HT1080 (cell line): ENCODE measurements at regions not wholly inside any gene's neighbourhood (a gene's known extent, or its start where the extent isn't known, plus 50 kb on each side); places are given as distances from the start of the nearest gene placed in this dataset.

Experiments
- DNase-seq: peaks from one replicate; pipeline ENCODE4 v3.0.0-alpha.2; 2015; ENCODE audit warnings: low read depth

- DNase-seq = peak; percentile 32
Observed at GRCh38 chr18:61756244-61756643, 136.6 kb downstream of the RNF152 start.

DNA sequence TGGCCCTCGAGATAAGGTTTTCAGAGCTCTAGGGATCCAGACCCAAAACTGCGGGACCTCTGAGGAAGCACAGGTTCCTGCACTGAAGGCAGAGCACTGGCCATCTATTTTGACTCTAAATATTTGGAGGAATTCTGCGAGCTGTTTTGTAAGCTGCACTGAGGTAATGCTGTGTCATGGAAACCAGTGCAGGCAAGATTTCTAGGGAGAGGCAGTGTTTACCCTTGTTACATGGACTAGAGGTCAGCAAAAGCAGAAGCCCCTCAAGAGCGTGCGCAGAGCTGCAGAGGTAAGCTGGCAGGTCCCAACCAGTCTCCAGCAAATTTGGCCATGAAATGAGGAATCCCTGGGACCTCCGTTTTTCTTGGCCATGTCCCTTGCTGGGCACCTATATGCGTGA lies 137.3 kb downstream of the RNF152 start:
- DNase-seq = no peak

DNA sequence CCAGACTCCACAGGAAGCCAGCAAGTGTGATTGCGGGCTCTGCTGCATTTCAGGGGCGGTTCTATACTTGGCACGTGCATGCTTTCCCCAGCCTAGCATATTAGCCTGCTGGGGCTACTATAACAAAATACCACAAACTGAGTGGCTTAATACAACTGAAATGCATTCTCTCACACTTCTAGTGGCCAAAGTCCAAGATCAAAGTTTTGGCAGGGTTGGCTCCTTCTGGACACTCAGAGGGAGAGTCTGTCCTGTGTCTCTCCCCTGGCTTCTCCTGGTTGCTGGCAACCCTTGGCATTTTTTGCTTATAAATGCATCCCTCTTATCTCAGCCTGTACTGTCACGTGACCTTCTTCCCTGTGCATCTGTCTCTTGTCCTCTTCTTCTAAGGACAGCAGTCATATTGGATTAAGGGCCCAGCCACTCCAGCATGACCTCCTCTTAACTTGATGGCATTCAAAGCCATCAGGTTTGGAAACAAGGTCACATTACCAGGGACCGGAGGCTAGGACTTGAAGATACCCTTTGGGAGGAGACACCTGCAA lies 138.7 kb downstream of the RNF152 start:
- no peak for DNase-seq

DNA sequence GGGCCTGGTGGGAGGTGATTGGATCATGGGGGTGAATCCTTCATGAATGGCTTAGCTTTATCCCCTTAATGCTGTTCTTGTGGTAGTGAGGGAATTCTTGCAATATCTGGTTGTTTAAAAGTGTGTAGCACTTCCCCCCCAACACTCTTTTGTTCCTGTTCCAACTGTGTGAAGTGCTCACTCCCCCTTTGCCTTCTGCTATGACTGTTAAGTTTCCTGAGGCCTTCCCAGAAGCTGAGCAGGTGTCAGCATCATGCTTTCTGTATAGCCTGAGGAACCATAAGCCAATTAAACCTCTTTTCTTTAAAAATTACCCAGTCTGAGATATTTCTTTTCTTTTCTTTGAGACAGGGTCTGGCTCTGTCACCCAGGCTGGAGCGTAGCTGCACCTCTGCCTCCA lies 139.4 kb downstream of the RNF152 start:
- DNase-seq = no peak

DNA sequence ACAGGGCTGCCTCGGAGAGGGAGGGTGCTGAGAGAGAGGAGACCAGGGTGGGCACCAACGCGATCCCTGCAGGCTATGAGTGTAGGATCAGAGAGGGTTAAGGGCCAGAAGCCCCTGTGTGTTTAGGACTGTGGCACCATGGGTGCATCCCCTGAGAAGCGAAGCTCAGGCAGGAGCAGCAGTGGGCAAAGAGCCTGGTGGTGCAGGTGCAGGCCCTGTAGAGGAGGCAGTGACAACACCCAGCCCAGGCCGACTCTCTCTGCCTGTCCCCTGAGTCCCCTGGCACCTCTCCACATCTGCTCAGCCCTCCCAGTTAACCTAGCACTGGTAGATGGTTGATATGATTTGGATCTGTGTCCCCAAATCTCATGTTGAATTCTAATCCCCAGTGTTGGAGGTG lies 139.8 kb downstream of the RNF152 start:
- no peak for DNase-seq

DNA sequence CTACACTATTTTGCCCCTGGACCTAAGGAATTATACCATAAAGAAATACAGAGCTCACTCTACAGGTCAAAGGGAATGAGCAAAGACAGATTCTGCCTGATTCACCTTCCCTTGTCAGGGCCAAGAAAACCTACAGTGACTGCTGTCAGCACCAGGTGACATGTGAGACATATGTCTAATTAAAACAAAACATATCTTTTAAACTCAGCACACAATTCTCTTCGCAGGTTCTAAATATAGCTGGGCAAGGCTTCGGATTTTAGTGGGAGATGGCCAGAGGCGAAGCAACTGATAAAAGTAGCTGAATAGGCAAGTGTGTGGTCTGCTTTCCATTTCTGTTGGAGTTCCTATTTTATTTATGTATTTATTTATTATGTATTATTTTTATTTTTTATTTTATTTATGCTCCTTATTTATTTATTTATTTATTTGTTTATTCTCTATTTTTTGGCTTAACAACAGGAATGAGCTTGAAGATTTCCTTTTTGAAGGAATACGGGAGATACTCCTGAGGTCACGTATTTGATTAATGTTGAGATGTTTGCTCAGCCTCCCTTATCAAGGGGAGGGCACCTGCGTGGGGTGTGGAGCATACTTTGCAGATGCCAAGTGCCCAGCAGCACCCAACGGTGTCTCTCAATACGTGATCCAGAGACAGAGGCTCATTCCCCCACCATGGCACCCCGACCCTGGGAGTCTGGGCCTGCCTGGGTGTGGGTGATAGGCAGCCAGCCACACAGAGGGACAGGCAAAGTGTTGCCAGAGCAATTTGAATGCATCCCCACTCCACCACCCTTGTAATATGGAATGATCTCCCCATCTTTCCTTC lies 141.8 kb downstream of the RNF152 start:
- DNase-seq = no peak

GRCh38 chr18:61749546-61749945 lies 143.3 kb downstream of the RNF152 start:
- DNase-seq = no peak

- DNase-seq = no peak
Observed at GRCh38 chr18:61749031-61749430, 143.8 kb downstream of the RNF152 start.

DNA sequence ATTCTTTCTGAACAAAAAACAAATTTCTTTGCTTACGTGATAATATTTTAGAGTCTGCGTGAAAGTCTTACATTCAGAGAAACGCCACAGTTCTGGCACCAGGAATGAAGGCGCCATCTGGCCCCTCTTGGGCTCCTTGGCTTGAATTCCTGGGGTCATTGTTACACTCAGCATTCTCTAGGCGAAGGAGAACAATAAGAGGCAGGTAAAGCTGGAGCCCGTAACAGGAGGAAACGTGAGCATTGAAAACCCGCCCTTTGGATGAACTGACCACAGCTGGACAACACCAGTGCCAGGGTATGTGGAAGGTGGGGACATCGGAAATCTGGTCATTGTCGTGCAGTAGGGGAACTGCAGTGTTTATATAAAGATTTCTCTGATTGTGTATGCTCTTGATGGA lies 144.8 kb downstream of the RNF152 start:
- DNase-seq = no peak

GRCh38 chr18:61743775-61744531 lies 148.9 kb downstream of the RNF152 start:
- no peak for DNase-seq

GRCh38 chr18:61742565-61743429 lies 150.0 kb downstream of the RNF152 start:
- no peak for DNase-seq

DNA sequence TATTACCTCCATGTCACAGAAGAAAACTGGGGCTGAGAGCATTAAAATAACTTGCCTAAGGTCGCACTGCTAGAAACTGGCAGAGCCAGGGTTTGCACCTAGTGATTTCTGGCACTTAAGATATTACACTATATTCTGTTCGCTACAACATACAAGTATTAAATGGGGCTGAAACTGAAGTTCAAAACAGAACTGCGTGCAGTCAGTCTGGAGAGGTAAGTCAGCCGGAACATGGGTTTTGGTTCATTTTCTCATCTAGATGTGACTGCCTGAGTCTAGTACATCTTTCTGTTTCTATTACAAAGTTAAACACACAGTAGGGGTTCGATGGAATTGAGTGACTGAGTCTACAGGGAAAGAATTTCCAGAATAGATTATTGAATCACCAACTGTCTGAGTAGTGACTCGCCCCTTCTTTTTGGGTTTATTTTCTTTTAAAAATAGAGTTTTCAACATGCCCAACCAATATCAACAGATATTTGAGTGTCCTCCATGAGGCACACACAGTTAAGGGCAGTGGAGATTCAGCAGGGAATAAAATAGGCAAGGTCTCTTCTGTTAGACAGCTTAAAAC lies 150.8 kb downstream of the RNF152 start:
- no peak for DNase-seq

- peak; percentile 49 for DNase-seq
Observed at GRCh38 chr18:61738488-61738887, 154.3 kb downstream of the RNF152 start.

- no peak for DNase-seq
Observed at GRCh38 chr18:61738042-61738441, 154.8 kb downstream of the RNF152 start.

DNA sequence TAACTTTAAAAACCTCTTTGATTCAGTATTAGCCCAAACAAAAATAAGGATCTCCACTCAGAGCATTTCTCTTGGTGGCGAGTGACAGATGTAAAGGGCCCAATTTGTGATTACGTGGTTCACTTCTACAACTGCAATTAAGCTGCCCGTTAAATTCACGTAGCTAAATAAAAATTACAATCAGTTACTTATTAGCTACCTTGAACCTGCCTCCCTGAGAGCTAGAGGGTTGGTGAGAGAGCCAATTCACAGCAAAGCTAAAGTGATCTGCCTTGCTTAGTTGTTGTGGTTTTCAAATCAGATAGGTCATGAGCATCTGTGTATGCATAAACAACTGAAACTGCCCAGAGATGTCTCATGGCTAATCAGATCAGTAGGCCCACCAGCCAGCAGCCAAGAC lies 156.7 kb downstream of the RNF152 start:
- DNase-seq = no peak

DNA sequence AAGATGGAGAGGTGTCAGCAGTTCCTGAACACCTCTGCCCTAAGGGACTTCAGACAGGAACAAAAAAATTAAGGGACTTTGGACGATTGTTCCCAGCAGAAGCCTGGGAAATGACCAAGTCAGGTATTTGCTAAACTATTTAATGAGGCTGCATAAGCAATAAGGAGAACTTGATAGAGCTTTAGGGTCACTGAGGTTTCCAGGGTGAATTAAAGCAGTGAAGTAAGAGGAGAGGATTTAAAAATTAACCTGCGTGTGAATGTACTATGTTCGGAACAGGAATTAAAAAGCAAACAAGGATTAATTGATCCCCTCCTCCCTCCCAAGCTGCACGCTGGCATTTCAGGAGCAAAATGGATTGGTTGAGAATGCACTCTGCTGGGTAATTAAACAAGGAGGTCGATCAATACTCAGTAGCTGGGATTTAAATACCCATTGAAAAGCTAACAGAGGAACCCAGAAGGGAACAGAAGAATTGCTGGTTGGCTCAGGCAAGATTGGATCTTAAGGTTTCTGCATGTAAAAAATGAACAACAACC lies 157.2 kb downstream of the RNF152 start:
- no peak for DNase-seq

- no peak for DNase-seq
Observed at GRCh38 chr18:61734396-61734795, 158.4 kb downstream of the RNF152 start.

GRCh38 chr18:61732854-61733253 lies 160.0 kb downstream of the RNF152 start:
- no peak for DNase-seq

DNA sequence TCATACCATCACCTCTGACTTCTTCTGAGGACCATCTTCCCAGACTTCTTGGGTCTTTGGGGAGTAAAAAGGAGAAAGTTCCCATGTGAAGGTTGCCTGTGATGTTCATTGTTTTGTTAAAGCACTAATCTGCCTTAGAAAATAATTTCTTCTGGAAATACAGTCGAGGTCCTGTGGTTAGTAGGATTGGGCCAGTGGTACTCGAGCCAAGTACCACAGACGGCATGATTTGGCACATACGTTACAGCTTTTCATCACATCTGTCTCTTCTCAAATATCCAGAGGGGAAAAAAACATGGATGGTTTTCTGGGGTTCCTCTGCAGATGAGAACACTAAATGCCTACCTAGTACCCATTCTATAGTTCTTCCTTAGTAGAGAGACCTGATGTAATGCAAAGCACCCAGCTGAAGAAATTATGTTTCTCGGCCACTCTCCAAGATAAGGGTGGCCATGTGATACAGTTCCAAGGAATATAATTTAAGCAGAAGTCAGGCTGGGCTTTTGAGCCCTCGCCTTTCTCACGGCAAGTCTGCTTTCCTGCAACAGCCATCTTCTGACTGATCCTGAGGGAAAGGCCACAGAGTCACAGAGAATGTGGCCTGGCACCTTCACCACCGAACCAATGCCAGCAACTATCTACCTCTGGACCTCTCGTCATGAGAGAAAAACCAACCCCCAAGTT lies 161.0 kb downstream of the RNF152 start:
- no peak for DNase-seq

- DNase-seq = no peak
Observed at GRCh38 chr18:61731178-61731577, 161.6 kb downstream of the RNF152 start.
